Right lobe of liver (tissue), 4 donors: ENCODE measurements at regions not wholly inside any gene's neighbourhood (a gene's known extent, or its start where the extent isn't known, plus 50 kb on each side); places are given as distances from the start of the nearest gene placed in this dataset.

Experiments used
- POLR2A ChIP-seq: fragments of 450-650 bp; IDR thresholded peaks from one replicate; pipeline ENCODE4 v1.6.1; 2017; ENCODE audit warnings: antibody characterized with exemption, mild to moderate bottlenecking
- TF ChIP-seq, protein P1 (sequence below), 4 donors: fragments of 200-600 bp in 3 of 4; fragments of 450-650 bp in 1 of 4; IDR thresholded peaks; one replicate each; pipeline versions ENCODE4 v1.5.1 to v1.8.0; 2016 to 2022; ENCODE audit warnings: antibody characterized with exemption in 4 of 4, mild to moderate bottlenecking in 2 of 4
- donor health status: DM: no; HTN: no; CAD: no.
- donor health status: DM: no; HTN: no; CAD: no.
- donor health status: DM: no; HTN: yes; CAD: no.

GRCh38 chr6:22015216-22015615 is 281.6 kb downstream of the PRL start:
- TF ChIP-seq, protein P1, sequence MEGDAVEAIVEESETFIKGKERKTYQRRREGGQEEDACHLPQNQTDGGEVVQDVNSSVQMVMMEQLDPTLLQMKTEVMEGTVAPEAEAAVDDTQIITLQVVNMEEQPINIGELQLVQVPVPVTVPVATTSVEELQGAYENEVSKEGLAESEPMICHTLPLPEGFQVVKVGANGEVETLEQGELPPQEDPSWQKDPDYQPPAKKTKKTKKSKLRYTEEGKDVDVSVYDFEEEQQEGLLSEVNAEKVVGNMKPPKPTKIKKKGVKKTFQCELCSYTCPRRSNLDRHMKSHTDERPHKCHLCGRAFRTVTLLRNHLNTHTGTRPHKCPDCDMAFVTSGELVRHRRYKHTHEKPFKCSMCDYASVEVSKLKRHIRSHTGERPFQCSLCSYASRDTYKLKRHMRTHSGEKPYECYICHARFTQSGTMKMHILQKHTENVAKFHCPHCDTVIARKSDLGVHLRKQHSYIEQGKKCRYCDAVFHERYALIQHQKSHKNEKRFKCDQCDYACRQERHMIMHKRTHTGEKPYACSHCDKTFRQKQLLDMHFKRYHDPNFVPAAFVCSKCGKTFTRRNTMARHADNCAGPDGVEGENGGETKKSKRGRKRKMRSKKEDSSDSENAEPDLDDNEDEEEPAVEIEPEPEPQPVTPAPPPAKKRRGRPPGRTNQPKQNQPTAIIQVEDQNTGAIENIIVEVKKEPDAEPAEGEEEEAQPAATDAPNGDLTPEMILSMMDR (IDR thresholded peaks at IDR 0.05) = no peak
- no peak for TF ChIP-seq POLR2A
